ENCODE measurements at regions not wholly inside any gene's neighbourhood (a gene's known extent, or its start where the extent isn't known, plus 50 kb on each side); places are given as distances from the start of the nearest gene placed in this dataset.
A peak's percentile ranks its signal among the peaks of the same experiment; 100 is the strongest.

- DNase-seq, result no peak
- H3K4me3 ChIP-seq (ENCODE audit: low read length), result no peak overlapping the region
- ATAC-seq, result no peak
- H3K9me3 ChIP-seq (ENCODE audit: low read length), result no peaks in the 10 kb centered on the region
- no peak overlapping the region for H3K27ac ChIP-seq (ENCODE audit: low read length)
- no peaks in the 10 kb centered on the region for H3K27me3 ChIP-seq (ENCODE audit: low read length)
- ChIA-PET POLR2A (ENCODE audit: unreplicated experiment) (no interaction called here), CTCF (no interaction called here)
- H3K4me1 ChIP-seq (ENCODE audit: insufficient read depth, low read length), result no peaks in the 10 kb centered on the region
- H3K36me3 ChIP-seq (ENCODE audit: low read depth, low read length), result no peaks in the 10 kb centered on the region
- H3K4me2 ChIP-seq (ENCODE audit: low read length), result no peak overlapping the region
- H3K79me2 ChIP-seq (ENCODE audit: low read length), result no peaks in the 10 kb centered on the region
- TF ChIP-seq EZH2 (IDR thresholded peaks at IDR 0.05; ENCODE audit: low read length, unreplicated experiment), result no peak
- TF ChIP-seq CTCF (conservative IDR thresholded peaks at IDR 0.05; ENCODE audit: low read depth, low read length), result no peak
- TF ChIP-seq EZH2phosphoT487 (IDR thresholded peaks at IDR 0.05; ENCODE audit: borderline replicate concordance, low read length), result no peak
- H3K9me2 ChIP-seq (replicated peaks; ENCODE audit: low read length), result no peaks in the 10 kb centered on the region
- intact Hi-C loops (cut with micrococcal nuclease), result no loop called here
- no peak overlapping the region for H3K9ac ChIP-seq (ENCODE audit: low read length)
- no peaks in the 10 kb centered on the region for H3F3A ChIP-seq (ENCODE audit: low read length, unreplicated experiment)
- no peak overlapping the region for H2AFZ ChIP-seq (ENCODE audit: low read length)
- no peaks in the 10 kb centered on the region for H4K20me1 ChIP-seq (ENCODE audit: low read length)
- no TSS peak for BruUV-seq (replicated peaks)
These were observed 61.9 kb upstream of the BMP6 start for GRCh38 chr6:7664003-7664402.

- Histone ChIP-seq H3K9me2 (replicated peaks; ENCODE audit: low read length) (no peaks in the 10 kb centered on the region), H3K4me1 (ENCODE audit: insufficient read depth, low read length) (peaks cover 34% of the 10 kb centered on the region), H3K27me3 (ENCODE audit: low read length) (no peaks in the 10 kb centered on the region), H2AFZ (ENCODE audit: low read length) (no peak overlapping the region), H3K9ac (ENCODE audit: low read length) (no peak overlapping the region), H3K79me2 (ENCODE audit: low read length) (no peaks in the 10 kb centered on the region), H3F3A (ENCODE audit: low read length, unreplicated experiment) (no peaks in the 10 kb centered on the region), H3K27ac (ENCODE audit: low read length) (no peak overlapping the region), H3K36me3 (ENCODE audit: low read depth, low read length) (no peaks in the 10 kb centered on the region), H4K20me1 (ENCODE audit: low read length) (no peaks in the 10 kb centered on the region), H3K4me3 (ENCODE audit: low read length) (no peak overlapping the region), H3K4me2 (ENCODE audit: low read length) (no peak overlapping the region), H3K9me3 (ENCODE audit: low read length) (no peaks in the 10 kb centered on the region)
- ATAC-seq, result no peak
- intact Hi-C loops (cut with micrococcal nuclease), result no loop called here
- TF ChIP-seq EZH2phosphoT487 (IDR thresholded peaks at IDR 0.05; ENCODE audit: borderline replicate concordance, low read length) (no peak), CTCF (conservative IDR thresholded peaks at IDR 0.05; ENCODE audit: low read depth, low read length) (no peak), EZH2 (IDR thresholded peaks at IDR 0.05; ENCODE audit: low read length, unreplicated experiment) (no peak)
- ChIA-PET CTCF (no interaction called here), POLR2A (ENCODE audit: unreplicated experiment) (no interaction called here)
- no TSS peak for BruUV-seq (replicated peaks)
- no peak for DNase-seq
These were observed 57.0 kb upstream of the BMP6 start for GRCh38 chr6:7668936-7669335.

- no TSS peak for BruUV-seq (replicated peaks)
- no peaks in the 10 kb centered on the region for H3F3A ChIP-seq (ENCODE audit: low read length, unreplicated experiment)
- CTCF ChIA-PET, result interaction anchor here (0.7 kb wide), 1 partner anchor 129 kb away, joined by 4 read pairs; no protein-coding TSS in a partner anchor
- H3K4me3 ChIP-seq (ENCODE audit: low read length), result no peak overlapping the region
- H3K4me1 ChIP-seq (ENCODE audit: insufficient read depth, low read length), result peaks cover 34% of the 10 kb centered on the region
- no peaks in the 10 kb centered on the region for H3K79me2 ChIP-seq (ENCODE audit: low read length)
- POLR2A ChIA-PET (ENCODE audit: unreplicated experiment), result no interaction called here
- peak; percentile 23 for DNase-seq
- H3K27me3 ChIP-seq (ENCODE audit: low read length), result no peaks in the 10 kb centered on the region
- no peaks in the 10 kb centered on the region for H3K36me3 ChIP-seq (ENCODE audit: low read depth, low read length)
- no peak overlapping the region for H3K4me2 ChIP-seq (ENCODE audit: low read length)
- H2AFZ ChIP-seq (ENCODE audit: low read length), result no peak overlapping the region
- peak; percentile 45 for TF ChIP-seq CTCF (conservative IDR thresholded peaks at IDR 0.05; ENCODE audit: low read depth, low read length)
- no peak for TF ChIP-seq EZH2 (IDR thresholded peaks at IDR 0.05; ENCODE audit: low read length, unreplicated experiment)
- TF ChIP-seq EZH2phosphoT487 (IDR thresholded peaks at IDR 0.05; ENCODE audit: borderline replicate concordance, low read length), result no peak
- intact Hi-C loops (cut with micrococcal nuclease), result loop anchor here (2.0 to 5.0 kb wide), 2 partner anchors 53 to 338 kb away; no protein-coding TSS in a partner anchor
- H3K9ac ChIP-seq (ENCODE audit: low read length), result no peak overlapping the region
- no peaks in the 10 kb centered on the region for H4K20me1 ChIP-seq (ENCODE audit: low read length)
- no peaks in the 10 kb centered on the region for H3K9me3 ChIP-seq (ENCODE audit: low read length)
- H3K9me2 ChIP-seq (replicated peaks; ENCODE audit: low read length), result no peaks in the 10 kb centered on the region
- H3K27ac ChIP-seq (ENCODE audit: low read length), result no peak overlapping the region
- no peak for ATAC-seq
These were observed 56.2 kb upstream of the BMP6 start for GRCh38 chr6:7669742-7670141.

Measured in PC-3 (cell line).